PC-3 (cell line): ENCODE measurements at regions not wholly inside any gene's neighbourhood (a gene's known extent, or its start where the extent isn't known, plus 50 kb on each side); places are given as distances from the start of the nearest gene placed in this dataset.

ENCODE experiments used
- ATAC-seq: fragments of 200-7000 bp; cut with Tn5 transposase; 2 replicates; pipeline ENCODE4 v1.9.1; 2020; ENCODE audit warnings: mild to moderate bottlenecking, moderate library complexity
- BruUV-seq: library from RNA; stranded (reverse); fragments of 400-500 nt; replicated peaks from 2 replicates; lab custom pipeline; 2021; lab: Mats Ljungman, UMichigan
- CTCF ChIA-PET: fragments of 300-600 bp; sonication (Branson Sonifier 250); formaldehyde crosslinking; loops from one replicate; lab custom pipeline; 2022; ENCODE audit warnings: antibody characterized with exemption; lab: Charles Lee
- POLR2A ChIA-PET: fragments of 300-600 bp; sonication (Branson Sonifier 250); formaldehyde crosslinking; loops from one replicate; lab custom pipeline; 2022; ENCODE audit warnings: antibody characterized with exemption; ENCODE audit not compliant: unreplicated experiment; lab: Charles Lee
- DNase-seq: peaks from one replicate; pipeline ENCODE4 v3.0.0-alpha.2; 2015
- H2AFZ ChIP-seq: fragments of 300-600 bp; sonication (generic); 2 replicates; pipeline ENCODE4 v1.6.0; 2016; ENCODE audit warnings: antibody characterized with exemption, low read length
- H3F3A ChIP-seq: fragments of 300-600 bp; sonication (generic); one replicate; pipeline ENCODE4 v1.6.0; 2017; ENCODE audit warnings: antibody characterized with exemption, low read length, control low read depth, mild to moderate bottlenecking; ENCODE audit not compliant: unreplicated experiment
- H3K27ac ChIP-seq: fragments of 300-600 bp; sonication (generic); 2 replicates; pipeline ENCODE4 v1.5.1; 2016; ENCODE audit warnings: mild to moderate bottlenecking, low read length
- H3K27me3 ChIP-seq: fragments of 300-600 bp; sonication (generic); 2 replicates; pipeline ENCODE4 v1.6.1; 2016; ENCODE audit warnings: low read length, mixed read lengths
- H3K36me3 ChIP-seq: fragments of 300-600 bp; sonication (generic); 2 replicates; pipeline ENCODE4 v1.6.1; 2016; ENCODE audit warnings: low read depth, mixed run types, low read length, mixed read lengths
- H3K4me1 ChIP-seq: fragments of 300-600 bp; sonication (generic); 2 replicates; pipeline ENCODE4 v1.5.1; 2016; ENCODE audit warnings: low read length; ENCODE audit not compliant: insufficient read depth
- H3K4me2 ChIP-seq: fragments of 300-600 bp; sonication (generic); 2 replicates; pipeline ENCODE4 v1.6.0; 2016; ENCODE audit warnings: low read length
- H3K4me3 ChIP-seq: fragments of 300-600 bp; sonication (generic); 2 replicates; pipeline ENCODE4 v1.5.1; 2016; ENCODE audit warnings: mild to moderate bottlenecking, low read length, mixed read lengths
- H3K79me2 ChIP-seq: fragments of 300-600 bp; sonication (generic); 2 replicates; pipeline ENCODE4 v1.6.1; 2017; ENCODE audit warnings: low read length, mixed read lengths
- H3K9ac ChIP-seq: fragments of 300-600 bp; sonication (generic); 2 replicates; pipeline ENCODE4 v1.6.0; 2016; ENCODE audit warnings: mild to moderate bottlenecking, low read length
- H3K9me2 ChIP-seq: fragments of 300-600 bp; sonication (generic); replicated peaks from 2 replicates; pipeline ENCODE4 v1.6.1; 2016; ENCODE audit warnings: mixed run types, low read length, mixed read lengths
- H3K9me3 ChIP-seq: fragments of 300-600 bp; sonication (generic); 2 replicates; pipeline ENCODE4 v1.6.1; 2016; ENCODE audit warnings: low read length, mixed read lengths
- H4K20me1 ChIP-seq: fragments of 300-600 bp; sonication (generic); 2 replicates; pipeline ENCODE4 v1.6.1; 2016; ENCODE audit warnings: low read length, mixed read lengths
- EZH2 ChIP-seq: fragments of 300-600 bp; sonication (generic); IDR thresholded peaks from one replicate; pipeline ENCODE4 v1.6.1; 2017; ENCODE audit warnings: antibody characterized with exemption, mild to moderate bottlenecking, low read length; ENCODE audit not compliant: unreplicated experiment
- EZH2phosphoT487 ChIP-seq: fragments of 300-600 bp; sonication (generic); IDR thresholded peaks from 2 replicates; pipeline ENCODE4 v1.6.1; 2018; ENCODE audit warnings: mild to moderate bottlenecking, antibody characterized with exemption, low read length, borderline replicate concordance
- intact Hi-C: fragments of 100-400 bp; cut with micrococcal nuclease; formaldehyde crosslinking; loops from 2 replicates; pipeline ENCODE4 v1.9.0; 2023
- TF ChIP-seq, protein P1 (sequence below): fragments of 300-600 bp; sonication (generic); conservative IDR thresholded peaks from 2 replicates; pipeline ENCODE4 v1.5.1; 2017; ENCODE audit warnings: antibody characterized with exemption, low read depth, mild to moderate bottlenecking, low read length

DNA sequence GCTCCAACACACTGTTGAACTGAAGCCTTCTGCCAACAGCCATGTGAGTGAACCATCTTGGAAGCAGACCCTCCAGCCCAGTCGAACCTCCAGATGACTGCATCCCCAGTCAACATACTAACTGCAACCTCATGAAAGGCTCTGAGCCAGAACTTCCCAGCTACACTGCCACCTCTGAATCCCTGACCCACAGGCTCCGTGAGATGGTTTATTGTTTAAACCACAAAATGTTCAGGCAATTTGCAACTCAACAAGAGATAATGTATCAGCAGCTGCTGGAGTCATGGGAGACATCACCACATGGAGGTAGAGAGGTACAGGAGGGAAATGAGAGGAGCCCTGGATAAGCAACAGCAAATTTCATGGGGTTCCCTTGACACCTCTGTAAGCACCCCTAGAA, 266.4 kb upstream of the NBEA start:
- ATAC-seq (no peak), DNase-seq (no peak)
- H3K36me3 ChIP-seq: no peaks in the 10 kb centered on the region
- H3K4me2 ChIP-seq: no peak overlapping the region
- peaks cover 10% of the 10 kb centered on the region for H3K4me1 ChIP-seq
- H3K9me3 ChIP-seq: no peaks in the 10 kb centered on the region
- no peaks in the 10 kb centered on the region for H4K20me1 ChIP-seq
- BruUV-seq: no TSS peak
- no peaks in the 10 kb centered on the region for H3K27me3 ChIP-seq
- intact Hi-C loops: no loop called here
- CTCF ChIA-PET: no interaction called here
- no peak overlapping the region for H3K27ac ChIP-seq
- no peaks in the 10 kb centered on the region for H3K79me2 ChIP-seq
- POLR2A ChIA-PET: no interaction called here
- no peak overlapping the region for H3K4me3 ChIP-seq
- no peak overlapping the region for H3K9ac ChIP-seq
- no peaks in the 10 kb centered on the region for H3K9me2 ChIP-seq
- TF ChIP-seq, protein P1, sequence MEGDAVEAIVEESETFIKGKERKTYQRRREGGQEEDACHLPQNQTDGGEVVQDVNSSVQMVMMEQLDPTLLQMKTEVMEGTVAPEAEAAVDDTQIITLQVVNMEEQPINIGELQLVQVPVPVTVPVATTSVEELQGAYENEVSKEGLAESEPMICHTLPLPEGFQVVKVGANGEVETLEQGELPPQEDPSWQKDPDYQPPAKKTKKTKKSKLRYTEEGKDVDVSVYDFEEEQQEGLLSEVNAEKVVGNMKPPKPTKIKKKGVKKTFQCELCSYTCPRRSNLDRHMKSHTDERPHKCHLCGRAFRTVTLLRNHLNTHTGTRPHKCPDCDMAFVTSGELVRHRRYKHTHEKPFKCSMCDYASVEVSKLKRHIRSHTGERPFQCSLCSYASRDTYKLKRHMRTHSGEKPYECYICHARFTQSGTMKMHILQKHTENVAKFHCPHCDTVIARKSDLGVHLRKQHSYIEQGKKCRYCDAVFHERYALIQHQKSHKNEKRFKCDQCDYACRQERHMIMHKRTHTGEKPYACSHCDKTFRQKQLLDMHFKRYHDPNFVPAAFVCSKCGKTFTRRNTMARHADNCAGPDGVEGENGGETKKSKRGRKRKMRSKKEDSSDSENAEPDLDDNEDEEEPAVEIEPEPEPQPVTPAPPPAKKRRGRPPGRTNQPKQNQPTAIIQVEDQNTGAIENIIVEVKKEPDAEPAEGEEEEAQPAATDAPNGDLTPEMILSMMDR: no peak
- TF ChIP-seq EZH2phosphoT487: no peak
- H2AFZ ChIP-seq: no peak overlapping the region
- no peaks in the 10 kb centered on the region for H3F3A ChIP-seq

DNA sequence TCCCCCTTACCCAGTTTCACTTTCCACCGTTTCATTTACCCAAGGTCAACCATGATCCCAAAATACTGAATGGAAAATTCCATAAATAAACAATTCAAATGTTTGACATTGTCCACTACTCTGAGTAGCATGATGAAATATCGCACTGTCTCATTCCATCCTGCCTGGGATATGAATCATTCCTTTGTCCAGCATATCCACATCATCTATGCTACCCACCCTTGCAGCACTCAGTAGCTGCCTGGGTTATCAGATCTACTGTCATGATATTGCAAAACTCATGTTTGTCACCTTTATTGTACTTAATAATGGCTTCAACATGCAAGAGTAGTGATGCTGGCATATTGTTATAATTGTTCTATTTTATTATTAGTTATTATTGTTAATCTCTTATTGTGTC, 263.9 kb upstream of the NBEA start:
- TF ChIP-seq, protein P1: no peak
- no peak for TF ChIP-seq EZH2phosphoT487
- TF ChIP-seq EZH2: no peak
- ChIA-PET POLR2A (no interaction called here), CTCF (no interaction called here)
- no peak overlapping the region for H3K4me2 ChIP-seq
- H2AFZ ChIP-seq: no peak overlapping the region
- no peaks in the 10 kb centered on the region for H3K27me3 ChIP-seq
- no peak overlapping the region for H3K4me3 ChIP-seq
- H3K9me3 ChIP-seq: no peaks in the 10 kb centered on the region
- intact Hi-C loops: no loop called here
- no peaks in the 10 kb centered on the region for H4K20me1 ChIP-seq
- no peak overlapping the region for H3K9ac ChIP-seq
- DNase-seq: peak; percentile 77
- no peaks in the 10 kb centered on the region for H3K9me2 ChIP-seq
- no peak overlapping the region for H3K27ac ChIP-seq
- H3K36me3 ChIP-seq: no peaks in the 10 kb centered on the region
- ATAC-seq: peak; percentile 95
- no TSS peak for BruUV-seq
- H3K4me1 ChIP-seq: peaks cover 10% of the 10 kb centered on the region
- H3K79me2 ChIP-seq: no peaks in the 10 kb centered on the region
- H3F3A ChIP-seq: no peaks in the 10 kb centered on the region

DNA sequence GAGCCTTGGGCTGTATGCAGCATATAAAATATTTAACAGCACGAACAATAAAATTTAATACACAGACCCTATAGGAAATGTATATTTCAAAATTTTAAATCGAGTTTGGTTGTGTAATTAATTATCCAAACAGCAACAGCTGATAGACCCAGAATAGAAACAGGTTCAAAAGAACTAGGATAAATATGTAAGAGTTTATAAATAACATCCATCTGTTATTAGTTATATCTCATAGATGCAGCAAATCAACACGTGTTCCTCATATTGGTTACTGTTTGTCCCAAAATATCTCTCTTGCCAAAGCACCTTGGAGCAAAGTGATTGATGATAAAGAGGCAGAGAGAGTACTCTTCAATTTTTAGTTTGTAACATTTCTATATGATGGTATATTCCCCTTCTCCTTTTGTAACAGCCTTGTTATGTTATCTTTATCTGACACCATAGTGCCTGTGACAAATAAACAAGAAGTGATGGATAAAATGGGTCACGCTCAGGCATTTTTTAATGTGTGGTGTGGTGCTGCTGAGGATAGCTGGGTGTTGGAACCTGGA, 260.6 kb upstream of the NBEA start:
- Histone ChIP-seq H2AFZ (no peak overlapping the region), H3K4me1 (peaks cover 10% of the 10 kb centered on the region), H3K36me3 (no peaks in the 10 kb centered on the region), H3K9me3 (no peaks in the 10 kb centered on the region), H3K4me3 (no peak overlapping the region), H3K27me3 (no peaks in the 10 kb centered on the region), H3K4me2 (no peak overlapping the region), H3K79me2 (no peaks in the 10 kb centered on the region), H3K9me2 (no peaks in the 10 kb centered on the region), H3K9ac (no peak overlapping the region), H4K20me1 (no peaks in the 10 kb centered on the region), H3K27ac (no peak overlapping the region), H3F3A (no peaks in the 10 kb centered on the region)
- intact Hi-C loops: no loop called here
- BruUV-seq: no TSS peak
- DNase-seq (no peak), ATAC-seq (no peak)
- CTCF ChIA-PET: no interaction called here
- POLR2A ChIA-PET: no interaction called here
- TF ChIP-seq EZH2phosphoT487 (no peak), EZH2 (no peak)
- TF ChIP-seq, protein P1: no peak
